ENCODE measurements at regions not wholly inside any gene's neighbourhood (a gene's known extent, or its start where the extent isn't known, plus 50 kb on each side); places are given as distances from the start of the nearest gene placed in this dataset.

DNA sequence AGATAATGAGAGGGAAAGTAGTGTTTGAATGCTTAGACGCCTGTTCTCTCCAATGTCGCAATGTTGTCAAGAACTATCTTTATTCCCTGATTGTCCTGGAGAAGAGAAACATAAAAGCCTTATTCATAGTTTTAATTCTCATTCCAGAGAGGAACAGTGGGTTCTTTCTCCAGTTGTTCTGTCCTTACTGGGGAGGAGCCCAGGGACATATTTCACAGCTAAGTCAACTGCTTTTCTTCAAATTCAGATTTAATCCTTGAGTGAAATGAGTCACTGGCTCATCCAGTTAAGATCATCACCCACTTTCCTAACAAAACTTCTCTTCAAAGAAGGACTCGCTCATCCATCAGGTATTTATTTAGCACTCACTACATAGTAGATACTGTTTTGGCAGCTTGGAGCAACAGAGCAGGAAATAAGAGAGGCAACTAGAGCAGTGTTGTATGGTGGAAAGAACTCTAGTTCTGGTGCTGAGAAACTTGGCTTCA is 365.7 kb upstream of the USP24 start:
- Histone ChIP-seq H3K4me1 (no peaks in the 10 kb centered on the region), H3K9me3 (no peaks in the 10 kb centered on the region), H3K27me3 (no peaks in the 10 kb centered on the region), H3K36me3 (no peaks in the 10 kb centered on the region), H3K4me3 (ENCODE audit: low read depth, low read length) (no peak overlapping the region)
- TF ChIP-seq, protein P1, sequence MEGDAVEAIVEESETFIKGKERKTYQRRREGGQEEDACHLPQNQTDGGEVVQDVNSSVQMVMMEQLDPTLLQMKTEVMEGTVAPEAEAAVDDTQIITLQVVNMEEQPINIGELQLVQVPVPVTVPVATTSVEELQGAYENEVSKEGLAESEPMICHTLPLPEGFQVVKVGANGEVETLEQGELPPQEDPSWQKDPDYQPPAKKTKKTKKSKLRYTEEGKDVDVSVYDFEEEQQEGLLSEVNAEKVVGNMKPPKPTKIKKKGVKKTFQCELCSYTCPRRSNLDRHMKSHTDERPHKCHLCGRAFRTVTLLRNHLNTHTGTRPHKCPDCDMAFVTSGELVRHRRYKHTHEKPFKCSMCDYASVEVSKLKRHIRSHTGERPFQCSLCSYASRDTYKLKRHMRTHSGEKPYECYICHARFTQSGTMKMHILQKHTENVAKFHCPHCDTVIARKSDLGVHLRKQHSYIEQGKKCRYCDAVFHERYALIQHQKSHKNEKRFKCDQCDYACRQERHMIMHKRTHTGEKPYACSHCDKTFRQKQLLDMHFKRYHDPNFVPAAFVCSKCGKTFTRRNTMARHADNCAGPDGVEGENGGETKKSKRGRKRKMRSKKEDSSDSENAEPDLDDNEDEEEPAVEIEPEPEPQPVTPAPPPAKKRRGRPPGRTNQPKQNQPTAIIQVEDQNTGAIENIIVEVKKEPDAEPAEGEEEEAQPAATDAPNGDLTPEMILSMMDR (IDR thresholded peaks at IDR 0.05; ENCODE audit: low read depth, low read length): no peak
- no peak for DNase-seq

DNA sequence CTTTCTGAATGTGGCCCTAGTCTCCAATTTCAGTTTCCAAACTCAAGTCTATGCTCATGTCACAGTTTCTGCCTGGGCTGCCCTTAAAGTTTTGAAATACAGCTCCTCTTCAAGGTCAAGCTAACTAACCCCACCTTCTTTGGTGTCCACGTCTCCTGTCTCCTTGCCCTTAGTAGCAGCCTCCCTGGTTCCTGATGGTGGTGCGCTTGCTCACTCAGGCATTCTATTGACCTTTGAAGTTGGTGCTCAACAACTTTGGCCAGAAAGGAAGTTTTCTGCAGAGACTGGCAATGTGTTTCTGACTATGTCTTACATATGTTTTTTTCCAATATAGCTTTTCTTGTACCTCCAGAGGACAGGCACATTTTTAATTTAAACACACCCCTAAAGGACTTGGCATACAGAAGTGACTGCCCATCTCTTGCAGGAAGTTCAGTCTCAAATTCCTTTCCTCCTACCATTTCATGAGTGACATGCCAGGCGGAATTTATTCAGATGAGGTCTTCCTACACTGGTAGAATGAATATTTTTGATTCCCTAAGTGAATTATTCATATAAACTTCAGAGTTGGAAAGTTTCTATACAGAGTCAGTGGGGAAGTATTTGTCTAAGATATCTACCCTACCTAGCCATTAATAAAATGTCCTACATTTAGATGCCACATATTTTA is 364.3 kb upstream of the USP24 start:
- TF ChIP-seq, protein P1 (IDR thresholded peaks at IDR 0.05; ENCODE audit: low read depth, low read length): no peak
- Histone ChIP-seq H3K4me3 (ENCODE audit: low read depth, low read length) (no peak overlapping the region), H3K36me3 (no peaks in the 10 kb centered on the region), H3K4me1 (no peaks in the 10 kb centered on the region), H3K27me3 (no peaks in the 10 kb centered on the region), H3K9me3 (no peaks in the 10 kb centered on the region)
- DNase-seq: no peak

DNA sequence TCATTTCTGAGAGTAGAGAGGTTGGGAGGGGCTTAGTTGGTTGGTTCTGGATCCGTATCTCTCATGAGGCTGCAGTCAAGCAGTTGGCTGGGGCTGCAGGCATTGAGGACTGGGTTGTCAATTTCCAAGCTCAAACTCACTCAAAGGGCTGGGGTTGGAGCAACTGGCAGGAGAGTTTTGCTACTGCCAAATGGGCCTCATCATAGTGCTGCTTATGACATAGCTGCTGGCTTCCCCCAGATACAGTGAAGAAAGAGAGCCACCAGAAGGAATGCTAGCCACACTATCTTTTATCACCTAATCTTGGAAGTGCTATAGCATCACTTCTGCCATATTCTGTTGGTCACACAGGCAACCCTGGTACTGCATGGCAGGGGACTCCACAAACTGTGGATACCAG is 363.5 kb upstream of the USP24 start:
- TF ChIP-seq, protein P1 (IDR thresholded peaks at IDR 0.05; ENCODE audit: low read depth, low read length): no peak
- no peak for DNase-seq
- H3K27me3 ChIP-seq: no peaks in the 10 kb centered on the region
- no peaks in the 10 kb centered on the region for H3K36me3 ChIP-seq
- H3K4me3 ChIP-seq (ENCODE audit: low read depth, low read length): no peak overlapping the region
- H3K4me1 ChIP-seq: no peaks in the 10 kb centered on the region
- no peaks in the 10 kb centered on the region for H3K9me3 ChIP-seq

DNA sequence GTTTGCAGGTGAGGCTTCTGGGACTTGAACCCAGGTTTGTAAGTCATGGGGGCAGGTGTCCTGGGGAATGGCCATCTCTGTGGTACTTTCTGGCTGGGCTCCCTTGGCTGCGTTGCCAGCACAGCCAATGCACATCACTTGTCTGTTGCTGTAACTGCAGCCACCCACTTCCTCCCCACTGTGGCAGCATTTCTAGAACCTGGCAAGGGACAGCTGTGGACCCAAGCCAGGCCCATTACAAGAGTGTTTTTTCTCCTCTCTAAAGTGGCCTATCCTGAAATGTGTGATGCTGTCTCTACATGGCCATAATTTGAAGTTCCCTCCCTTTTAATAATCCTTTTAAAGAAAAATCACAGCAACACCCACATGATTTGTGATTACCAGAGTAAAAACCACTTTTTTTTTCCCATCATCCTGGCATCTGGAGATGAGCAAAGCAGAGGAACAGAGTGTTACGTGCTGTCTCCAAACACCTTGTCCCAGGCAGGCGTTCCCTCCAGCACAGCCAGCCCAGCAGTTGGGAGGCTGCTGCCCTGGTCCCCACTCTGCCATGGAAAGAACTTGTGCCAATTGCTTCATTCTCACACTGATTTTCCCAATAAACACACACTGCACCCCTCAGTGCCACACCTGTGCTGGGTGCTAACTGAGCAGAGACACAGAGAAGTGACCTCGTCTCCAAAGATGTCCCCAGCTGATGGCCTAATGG is 360.6 kb upstream of the USP24 start:
- H3K9me3 ChIP-seq: no peaks in the 10 kb centered on the region
- no peak for DNase-seq
- no peaks in the 10 kb centered on the region for H3K36me3 ChIP-seq
- no peak overlapping the region for H3K4me3 ChIP-seq (ENCODE audit: low read depth, low read length)
- no peaks in the 10 kb centered on the region for H3K4me1 ChIP-seq
- no peaks in the 10 kb centered on the region for H3K27me3 ChIP-seq
- TF ChIP-seq, protein P1 (IDR thresholded peaks at IDR 0.05; ENCODE audit: low read depth, low read length): no peak

DNA sequence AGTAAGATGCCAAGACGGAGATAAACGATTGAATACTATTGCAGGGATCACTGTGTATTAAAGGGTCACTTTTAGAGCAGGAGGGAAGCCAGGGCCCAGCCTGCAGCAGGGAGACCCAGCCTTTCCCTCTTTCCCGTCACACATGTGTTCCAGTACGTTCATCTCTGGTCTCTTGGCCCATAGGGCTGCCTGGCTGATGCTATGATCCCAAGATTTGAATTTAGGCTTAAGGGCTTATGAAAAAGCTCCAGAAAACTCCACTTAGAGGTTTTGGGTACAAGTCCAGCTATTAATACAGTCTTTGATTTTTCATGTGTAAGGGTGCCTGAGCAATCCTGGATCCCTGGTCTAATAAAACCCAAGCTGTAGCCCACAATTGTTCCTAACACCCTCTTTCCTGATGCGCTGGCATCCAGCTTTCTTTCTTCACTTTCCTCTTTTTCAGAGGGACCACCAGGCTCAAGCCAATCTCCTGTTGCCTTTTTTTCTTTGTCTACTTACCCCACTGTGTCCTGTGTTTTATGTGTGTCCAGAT is 359.6 kb upstream of the USP24 start:
- H3K9me3 ChIP-seq: no peaks in the 10 kb centered on the region
- H3K4me3 ChIP-seq (ENCODE audit: low read depth, low read length): no peak overlapping the region
- no peaks in the 10 kb centered on the region for H3K4me1 ChIP-seq
- TF ChIP-seq, protein P1 (IDR thresholded peaks at IDR 0.05; ENCODE audit: low read depth, low read length): no peak
- no peak for DNase-seq
- H3K27me3 ChIP-seq: no peaks in the 10 kb centered on the region
- H3K36me3 ChIP-seq: no peaks in the 10 kb centered on the region
